ENCODE measurements at regions not wholly inside any gene's neighbourhood (a gene's known extent, or its start where the extent isn't known, plus 50 kb on each side); places are given as distances from the start of the nearest gene placed in this dataset.
"Not testable (repeated sequence)": the region's sequence is repeated elsewhere in the genome, so short reads cannot be mapped to it uniquely, and the experiment has no call there.

- H3K27me3 ChIP-seq (replicated peaks; ENCODE audit: control insufficient read depth, insufficient read depth, low read length, poor library complexity, severe bottlenecking), result no peaks in the 10 kb centered on the region
- no peak for DNase-seq
- no peak overlapping the region for H3K27ac ChIP-seq (ENCODE audit: insufficient read depth, low read length, poor library complexity, severe bottlenecking)
- H3K4me1 ChIP-seq (ENCODE audit: control insufficient read depth, insufficient read depth, low read length, poor library complexity, severe bottlenecking), result no peaks in the 10 kb centered on the region
- H3K36me3 ChIP-seq (ENCODE audit: control insufficient read depth, insufficient read depth, low read length), result no peaks in the 10 kb centered on the region
- H3K9me3 ChIP-seq (ENCODE audit: control insufficient read depth, low read length), result no peaks in the 10 kb centered on the region
- H3K4me3 ChIP-seq (ENCODE audit: insufficient read depth, low read depth, low read length, poor library complexity, severe bottlenecking), result no peak overlapping the region
Measured at GRCh38 chr2:7753777-7754176, 836.6 kb downstream of the RNF144A start.

DNA sequence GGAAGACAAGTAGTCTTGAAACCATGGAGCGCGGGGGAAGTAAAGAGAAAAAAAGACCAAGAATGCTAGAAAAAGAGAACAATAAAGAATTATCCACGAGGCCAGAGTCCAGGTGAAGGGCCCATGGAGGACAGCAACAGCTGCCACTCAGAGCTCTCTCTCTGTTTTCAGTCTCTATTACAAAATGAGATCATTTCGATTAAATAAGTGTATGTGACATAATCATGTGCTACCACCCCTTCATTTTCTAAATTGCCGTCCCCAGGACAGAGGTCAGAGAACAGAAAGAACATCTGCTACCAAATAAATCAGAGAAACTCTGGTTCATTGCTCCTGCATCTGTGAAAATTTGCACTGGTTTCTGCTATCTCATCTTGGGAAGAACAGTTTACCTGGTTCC, 838.7 kb downstream of the RNF144A start:
- H3K4me3 ChIP-seq (ENCODE audit: insufficient read depth, low read depth, low read length, poor library complexity, severe bottlenecking), result no peak overlapping the region
- H3K4me1 ChIP-seq (ENCODE audit: control insufficient read depth, insufficient read depth, low read length, poor library complexity, severe bottlenecking), result no peaks in the 10 kb centered on the region
- no peak for DNase-seq
- no peaks in the 10 kb centered on the region for H3K27me3 ChIP-seq (replicated peaks; ENCODE audit: control insufficient read depth, insufficient read depth, low read length, poor library complexity, severe bottlenecking)
- no peaks in the 10 kb centered on the region for H3K9me3 ChIP-seq (ENCODE audit: control insufficient read depth, low read length)
- H3K27ac ChIP-seq (ENCODE audit: insufficient read depth, low read length, poor library complexity, severe bottlenecking), result no peak overlapping the region
- no peaks in the 10 kb centered on the region for H3K36me3 ChIP-seq (ENCODE audit: control insufficient read depth, insufficient read depth, low read length)

DNA sequence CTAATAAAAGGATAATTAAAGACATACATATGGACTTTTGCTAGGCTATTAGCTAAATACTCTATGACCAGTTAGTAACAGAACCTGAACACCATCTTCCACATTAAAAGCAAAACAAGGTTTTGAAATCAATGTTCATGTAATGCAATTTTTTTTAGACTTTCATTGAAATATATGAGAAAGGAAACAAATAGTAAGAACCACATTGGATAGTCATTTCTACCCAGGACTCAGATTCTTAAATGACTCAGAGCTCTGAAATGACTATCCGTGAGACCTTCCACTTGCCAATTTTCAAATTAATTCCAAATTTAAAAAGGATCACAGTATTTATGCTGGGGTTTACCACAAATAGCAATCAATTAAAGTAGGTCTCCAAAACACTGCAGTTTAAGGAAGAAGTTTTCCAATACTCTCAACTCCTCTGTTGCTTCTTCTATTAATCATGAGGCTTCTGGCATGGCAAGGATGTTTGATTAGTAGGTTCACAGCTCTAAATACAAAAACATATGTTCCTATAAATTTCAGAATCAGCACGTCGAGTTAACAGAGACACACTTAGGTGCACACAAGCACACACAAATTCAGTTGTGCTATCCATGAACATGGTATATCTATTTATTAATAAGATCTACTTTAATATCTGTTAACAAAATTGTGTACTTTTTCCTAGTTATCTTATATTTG, 841.0 kb downstream of the RNF144A start:
- no peaks in the 10 kb centered on the region for H3K9me3 ChIP-seq (ENCODE audit: control insufficient read depth, low read length)
- no peaks in the 10 kb centered on the region for H3K36me3 ChIP-seq (ENCODE audit: control insufficient read depth, insufficient read depth, low read length)
- H3K4me3 ChIP-seq (ENCODE audit: insufficient read depth, low read depth, low read length, poor library complexity, severe bottlenecking), result no peak overlapping the region
- H3K4me1 ChIP-seq (ENCODE audit: control insufficient read depth, insufficient read depth, low read length, poor library complexity, severe bottlenecking), result no peaks in the 10 kb centered on the region
- H3K27me3 ChIP-seq (replicated peaks; ENCODE audit: control insufficient read depth, insufficient read depth, low read length, poor library complexity, severe bottlenecking), result no peaks in the 10 kb centered on the region
- DNase-seq, result no peak
- H3K27ac ChIP-seq (ENCODE audit: insufficient read depth, low read length, poor library complexity, severe bottlenecking), result no peak overlapping the region

GRCh38 chr2:7759898-7760297, 842.7 kb downstream of the RNF144A start:
- no peaks in the 10 kb centered on the region for H3K27me3 ChIP-seq (replicated peaks; ENCODE audit: control insufficient read depth, insufficient read depth, low read length, poor library complexity, severe bottlenecking)
- no peaks in the 10 kb centered on the region for H3K36me3 ChIP-seq (ENCODE audit: control insufficient read depth, insufficient read depth, low read length)
- H3K4me3 ChIP-seq (ENCODE audit: insufficient read depth, low read depth, low read length, poor library complexity, severe bottlenecking), result no peak overlapping the region
- no peaks in the 10 kb centered on the region for H3K4me1 ChIP-seq (ENCODE audit: control insufficient read depth, insufficient read depth, low read length, poor library complexity, severe bottlenecking)
- H3K9me3 ChIP-seq (ENCODE audit: control insufficient read depth, low read length), result no peaks in the 10 kb centered on the region
- no peak overlapping the region for H3K27ac ChIP-seq (ENCODE audit: insufficient read depth, low read length, poor library complexity, severe bottlenecking)
- no peak for DNase-seq

GRCh38 chr2:7763418-7763817, 846.2 kb downstream of the RNF144A start:
- H3K27me3 ChIP-seq (replicated peaks; ENCODE audit: control insufficient read depth, insufficient read depth, low read length, poor library complexity, severe bottlenecking); H3K9me3 ChIP-seq (ENCODE audit: control insufficient read depth, low read length); H3K27ac ChIP-seq (ENCODE audit: insufficient read depth, low read length, poor library complexity, severe bottlenecking); H3K4me1 ChIP-seq (ENCODE audit: control insufficient read depth, insufficient read depth, low read length, poor library complexity, severe bottlenecking); DNase-seq; H3K36me3 ChIP-seq (ENCODE audit: control insufficient read depth, insufficient read depth, low read length); H3K4me3 ChIP-seq (ENCODE audit: insufficient read depth, low read depth, low read length, poor library complexity, severe bottlenecking): not testable (repeated sequence)

GRCh38 chr2:7765236-7765635, 848.0 kb downstream of the RNF144A start:
- Histone ChIP-seq H3K4me3 (ENCODE audit: insufficient read depth, low read depth, low read length, poor library complexity, severe bottlenecking) (no peak overlapping the region), H3K9me3 (ENCODE audit: control insufficient read depth, low read length) (no peaks in the 10 kb centered on the region), H3K4me1 (ENCODE audit: control insufficient read depth, insufficient read depth, low read length, poor library complexity, severe bottlenecking) (no peaks in the 10 kb centered on the region), H3K27me3 (replicated peaks; ENCODE audit: control insufficient read depth, insufficient read depth, low read length, poor library complexity, severe bottlenecking) (no peaks in the 10 kb centered on the region), H3K36me3 (ENCODE audit: control insufficient read depth, insufficient read depth, low read length) (no peaks in the 10 kb centered on the region), H3K27ac (ENCODE audit: insufficient read depth, low read length, poor library complexity, severe bottlenecking) (no peak overlapping the region)
- no peak for DNase-seq

DNA sequence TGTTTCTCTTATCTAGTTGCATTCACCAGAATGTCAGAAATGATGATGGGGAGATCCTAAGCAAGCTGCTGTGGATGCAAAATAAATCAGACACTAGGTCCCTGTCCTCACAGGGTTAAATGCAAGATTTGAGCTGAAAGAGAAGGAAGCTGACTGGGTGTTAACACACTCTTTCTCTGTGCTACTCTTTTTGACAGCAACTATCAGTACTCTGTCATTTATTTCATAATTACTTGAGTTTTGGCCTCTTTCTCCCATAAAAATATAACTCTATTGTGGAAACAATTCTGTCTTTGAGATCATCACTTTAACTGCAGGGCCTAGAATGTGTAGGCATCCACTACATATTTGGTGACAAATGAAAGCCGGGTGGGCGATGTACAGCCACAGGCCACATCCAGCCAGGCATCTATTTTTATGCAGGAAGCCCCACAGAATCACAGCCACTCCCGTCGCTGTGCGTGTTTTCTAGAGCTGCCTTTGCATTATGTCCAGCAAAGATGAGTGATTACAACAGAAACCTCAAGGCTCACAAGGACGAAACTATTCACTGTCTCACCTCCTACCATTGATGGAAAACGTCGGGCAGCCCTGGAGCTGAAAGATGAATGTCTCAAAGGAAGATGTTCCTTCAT, 849.0 kb downstream of the RNF144A start:
- Histone ChIP-seq H3K4me1 (ENCODE audit: control insufficient read depth, insufficient read depth, low read length, poor library complexity, severe bottlenecking) (no peaks in the 10 kb centered on the region), H3K4me3 (ENCODE audit: insufficient read depth, low read depth, low read length, poor library complexity, severe bottlenecking) (no peak overlapping the region), H3K27me3 (replicated peaks; ENCODE audit: control insufficient read depth, insufficient read depth, low read length, poor library complexity, severe bottlenecking) (no peaks in the 10 kb centered on the region), H3K9me3 (ENCODE audit: control insufficient read depth, low read length) (no peaks in the 10 kb centered on the region), H3K27ac (ENCODE audit: insufficient read depth, low read length, poor library complexity, severe bottlenecking) (no peak overlapping the region), H3K36me3 (ENCODE audit: control insufficient read depth, insufficient read depth, low read length) (no peaks in the 10 kb centered on the region)
- DNase-seq, result no peak

- no peak for DNase-seq
- no peak overlapping the region for H3K4me3 ChIP-seq (ENCODE audit: insufficient read depth, low read depth, low read length, poor library complexity, severe bottlenecking)
- no peaks in the 10 kb centered on the region for H3K9me3 ChIP-seq (ENCODE audit: control insufficient read depth, low read length)
- no peaks in the 10 kb centered on the region for H3K27me3 ChIP-seq (replicated peaks; ENCODE audit: control insufficient read depth, insufficient read depth, low read length, poor library complexity, severe bottlenecking)
- H3K4me1 ChIP-seq (ENCODE audit: control insufficient read depth, insufficient read depth, low read length, poor library complexity, severe bottlenecking), result no peaks in the 10 kb centered on the region
- H3K27ac ChIP-seq (ENCODE audit: insufficient read depth, low read length, poor library complexity, severe bottlenecking), result no peak overlapping the region
- no peaks in the 10 kb centered on the region for H3K36me3 ChIP-seq (ENCODE audit: control insufficient read depth, insufficient read depth, low read length)
Measured at GRCh38 chr2:7766978-7767565, 849.9 kb downstream of the RNF144A start.

DNA sequence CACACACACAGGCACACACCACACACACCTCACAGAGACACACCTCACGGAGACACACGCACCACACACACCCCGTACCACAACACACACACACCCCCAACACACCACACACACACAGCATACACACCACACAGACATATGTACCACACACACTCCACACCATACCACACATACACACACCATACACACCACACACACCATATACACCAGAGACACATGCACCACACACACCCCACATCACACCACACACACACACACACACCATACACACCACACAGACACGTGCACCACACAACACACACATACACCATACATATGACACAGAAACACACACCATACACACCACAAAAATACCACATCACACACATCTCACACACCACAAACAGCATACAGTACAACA, 850.7 kb downstream of the RNF144A start:
- no peaks in the 10 kb centered on the region for H3K27me3 ChIP-seq (replicated peaks; ENCODE audit: control insufficient read depth, insufficient read depth, low read length, poor library complexity, severe bottlenecking)
- H3K9me3 ChIP-seq (ENCODE audit: control insufficient read depth, low read length), result no peaks in the 10 kb centered on the region
- no peak overlapping the region for H3K4me3 ChIP-seq (ENCODE audit: insufficient read depth, low read depth, low read length, poor library complexity, severe bottlenecking)
- no peaks in the 10 kb centered on the region for H3K36me3 ChIP-seq (ENCODE audit: control insufficient read depth, insufficient read depth, low read length)
- H3K4me1 ChIP-seq (ENCODE audit: control insufficient read depth, insufficient read depth, low read length, poor library complexity, severe bottlenecking), result no peaks in the 10 kb centered on the region
- DNase-seq, result no peak
- H3K27ac ChIP-seq (ENCODE audit: insufficient read depth, low read length, poor library complexity, severe bottlenecking), result no peak overlapping the region

DNA sequence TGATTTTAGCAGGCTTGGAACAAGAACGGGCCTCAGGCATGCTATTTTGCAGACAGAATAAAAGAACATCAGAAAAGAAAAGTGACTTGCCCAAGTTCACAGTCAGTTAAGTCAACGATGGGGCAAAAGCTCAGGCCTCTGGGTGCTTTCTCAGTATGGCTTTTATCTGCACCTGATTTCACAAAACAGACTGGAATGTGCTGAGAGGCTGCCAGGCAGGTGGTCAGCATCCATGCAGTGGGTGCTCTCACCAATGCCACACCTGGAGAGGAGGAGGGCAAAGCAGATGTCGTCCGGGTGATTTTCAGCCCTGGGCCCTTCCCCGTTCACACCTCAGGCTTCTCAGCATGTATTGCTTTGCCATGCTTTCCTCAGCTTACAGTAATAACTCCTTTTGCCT, 854.6 kb downstream of the RNF144A start:
- Histone ChIP-seq H3K27me3 (replicated peaks; ENCODE audit: control insufficient read depth, insufficient read depth, low read length, poor library complexity, severe bottlenecking) (no peaks in the 10 kb centered on the region), H3K4me3 (ENCODE audit: insufficient read depth, low read depth, low read length, poor library complexity, severe bottlenecking) (no peak overlapping the region), H3K4me1 (ENCODE audit: control insufficient read depth, insufficient read depth, low read length, poor library complexity, severe bottlenecking) (no peaks in the 10 kb centered on the region), H3K9me3 (ENCODE audit: control insufficient read depth, low read length) (no peaks in the 10 kb centered on the region), H3K36me3 (ENCODE audit: control insufficient read depth, insufficient read depth, low read length) (no peaks in the 10 kb centered on the region), H3K27ac (ENCODE audit: insufficient read depth, low read length, poor library complexity, severe bottlenecking) (no peak overlapping the region)
- DNase-seq, result no peak

Measured in effector memory CD4-positive, alpha-beta T cell (primary cell).